C1 segment of cervical spinal cord (tissue), 14 donors: ENCODE measurements at regions not wholly inside any gene's neighbourhood (a gene's known extent, or its start where the extent isn't known, plus 50 kb on each side); places are given as distances from the start of the nearest gene placed in this dataset.

Experiments
- DNase-seq, 14 donors: peaks; one replicate each; lab custom pipeline; 2025; lab: John Stamatoyannopoulos, UW

DNA sequence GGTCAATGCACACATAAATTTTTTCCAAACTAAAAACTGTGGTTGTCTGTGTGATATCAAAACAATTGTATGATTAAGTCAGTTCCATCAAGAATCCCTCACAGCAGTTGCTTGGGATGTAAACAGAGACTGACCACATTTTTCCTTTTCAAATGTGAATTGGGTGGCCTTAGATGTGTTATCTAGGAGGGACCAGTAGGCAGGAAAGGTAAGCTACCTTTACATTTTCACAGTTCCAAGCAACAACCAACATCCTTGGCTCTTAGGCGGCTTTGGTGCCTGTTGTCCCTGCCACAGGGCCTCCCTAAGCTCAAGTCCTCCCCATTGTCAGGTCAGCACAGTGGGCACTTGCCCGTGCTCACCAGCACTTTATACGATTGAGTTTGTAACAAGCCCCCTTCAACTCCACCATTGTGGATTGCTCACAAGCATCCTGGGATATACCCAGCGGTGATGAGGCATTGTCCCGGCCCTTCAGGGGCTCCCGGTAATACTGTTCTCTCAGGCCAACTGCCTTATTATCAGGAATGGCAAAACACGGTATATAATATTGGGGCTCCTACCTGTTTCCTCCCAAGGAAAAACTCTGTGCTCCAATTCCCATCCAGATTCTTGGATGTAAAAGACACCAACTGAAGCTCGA is 114.9 kb upstream of the ANKRD1 start:
- no peak for DNase-seq

GRCh38 chr10:91036807-91037411 is 116.0 kb upstream of the ANKRD1 start:
- peak in 1 of 14 donors; percentile 14 for DNase-seq

GRCh38 chr10:91038971-91039370 is 118.1 kb upstream of the ANKRD1 start:
- DNase-seq: no peak

DNA sequence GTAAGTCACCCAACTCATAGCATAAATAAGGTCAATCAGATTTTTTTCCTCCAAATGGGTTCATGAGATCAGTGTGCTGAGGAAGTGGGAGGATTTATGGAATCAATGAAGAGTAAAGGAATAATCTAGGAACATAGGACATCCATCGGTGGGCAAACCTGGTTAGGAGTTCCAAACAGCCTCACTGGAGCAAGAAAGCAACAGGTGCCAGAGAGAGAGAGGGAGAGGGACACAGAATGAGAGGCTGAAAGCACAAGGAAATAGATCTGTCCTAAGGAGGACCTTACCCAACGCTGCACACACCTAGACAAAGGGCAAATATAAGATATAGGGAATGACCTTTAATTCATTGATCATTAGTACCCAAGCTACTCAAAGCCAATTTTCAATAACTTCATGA is 119.5 kb upstream of the ANKRD1 start:
- DNase-seq: no peak

- DNase-seq: no peak
Measured at GRCh38 chr10:91042069-91042468, 121.2 kb upstream of the ANKRD1 start.

- DNase-seq: no peak
Measured at GRCh38 chr10:91043173-91043910, 122.5 kb upstream of the ANKRD1 start.

DNA sequence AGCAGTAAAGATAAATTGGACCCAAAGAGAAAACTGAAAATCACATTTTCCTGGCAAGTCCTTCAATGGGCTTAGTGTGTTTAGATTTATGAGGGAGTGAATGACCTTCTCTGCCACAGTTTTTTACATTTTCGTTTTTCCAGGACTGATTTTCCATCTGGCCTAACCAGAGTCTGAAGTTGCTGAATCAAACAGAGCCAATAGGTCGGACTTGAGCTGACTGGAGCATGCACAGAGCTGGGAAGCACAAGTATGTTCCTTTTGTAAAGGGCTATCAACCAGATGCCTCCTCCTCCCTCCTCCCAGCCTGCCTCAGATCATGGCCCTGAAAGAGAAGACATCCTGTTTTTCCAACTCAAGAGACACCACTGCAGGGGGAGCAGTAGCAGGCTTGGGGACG is 126.0 kb upstream of the ANKRD1 start:
- DNase-seq: no peak

DNA sequence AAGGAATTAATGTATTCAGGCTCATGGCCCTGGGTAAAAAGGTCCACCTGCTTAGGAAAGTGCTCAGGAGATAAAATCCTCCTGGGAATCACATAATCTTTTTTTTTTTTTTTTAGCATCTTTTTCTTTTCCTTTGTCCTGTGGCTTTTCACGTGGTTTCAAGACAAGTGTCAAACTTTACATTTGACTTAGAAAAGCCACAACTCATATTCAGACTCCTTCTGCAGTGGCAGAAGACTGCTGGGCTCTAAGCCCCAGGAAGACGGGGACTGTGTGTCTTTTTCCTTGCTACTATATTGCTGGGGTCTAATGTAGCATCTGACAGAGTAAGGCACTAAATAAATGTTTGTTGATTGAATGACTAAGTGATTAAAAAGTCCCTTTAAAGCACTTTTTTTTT is 127.5 kb upstream of the ANKRD1 start:
- no peak for DNase-seq

- no peak for DNase-seq
Measured at GRCh38 chr10:91049296-91049987, 128.6 kb upstream of the ANKRD1 start.

- no peak for DNase-seq
Measured at GRCh38 chr10:91049988-91050360, 129.1 kb upstream of the ANKRD1 start.

DNA sequence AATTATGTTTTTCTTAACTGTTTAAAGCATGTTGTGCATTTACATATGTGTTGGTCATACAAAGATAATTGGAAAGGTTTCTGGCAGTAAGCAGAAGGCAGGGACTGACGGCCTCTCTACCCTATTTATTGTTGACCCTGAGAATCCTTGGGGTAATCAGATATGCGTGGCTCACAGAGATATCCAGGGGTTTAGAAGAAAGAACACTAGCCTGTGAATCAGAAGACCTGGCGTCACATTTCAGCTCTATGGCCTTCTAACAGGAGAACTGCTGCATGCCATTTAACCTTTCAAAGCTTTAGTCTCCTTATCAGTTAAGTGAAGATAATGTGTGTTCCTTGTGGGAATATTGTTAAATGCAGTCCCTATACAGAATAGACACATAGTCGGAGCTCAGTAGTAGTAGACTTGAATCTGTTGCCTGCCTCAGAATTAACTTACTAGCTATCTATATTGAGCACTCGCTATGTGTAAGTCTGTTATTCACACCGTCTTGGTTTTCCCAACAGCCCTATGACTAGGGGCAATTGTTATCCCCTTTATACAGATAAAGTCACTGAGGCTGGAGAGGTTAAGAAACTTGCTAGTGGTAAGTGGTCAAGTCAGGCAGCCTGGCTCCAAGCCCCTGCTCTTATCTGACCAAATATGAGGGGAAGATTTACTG is 129.6 kb upstream of the ANKRD1 start:
- DNase-seq: no peak

GRCh38 chr10:91051829-91052228 is 130.9 kb upstream of the ANKRD1 start:
- DNase-seq: peak in 8 of 14 donors; percentile 25 to 51 (median 36)

- DNase-seq: no peak
Measured at GRCh38 chr10:91054325-91054724, 133.4 kb upstream of the ANKRD1 start.

DNA sequence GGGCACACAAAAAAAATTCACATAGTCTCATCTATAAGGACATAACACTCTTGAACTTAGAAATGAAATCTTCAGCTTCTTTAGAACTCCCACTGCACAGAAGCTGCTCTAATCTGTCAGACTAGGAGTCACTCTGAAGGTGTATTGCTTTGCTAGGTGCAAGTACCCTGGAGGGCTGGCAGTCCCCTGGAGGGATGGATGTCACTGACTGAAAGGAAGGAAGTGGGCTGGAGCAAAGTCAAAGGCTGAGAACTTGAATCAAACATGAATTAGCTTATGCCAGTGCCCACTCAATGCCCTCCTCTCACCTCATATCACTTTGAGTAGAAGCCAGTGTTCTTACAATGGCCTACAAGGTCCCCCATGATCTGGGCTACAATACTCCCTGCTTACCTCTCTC is 140.3 kb upstream of the ANKRD1 start:
- no peak for DNase-seq

DNA sequence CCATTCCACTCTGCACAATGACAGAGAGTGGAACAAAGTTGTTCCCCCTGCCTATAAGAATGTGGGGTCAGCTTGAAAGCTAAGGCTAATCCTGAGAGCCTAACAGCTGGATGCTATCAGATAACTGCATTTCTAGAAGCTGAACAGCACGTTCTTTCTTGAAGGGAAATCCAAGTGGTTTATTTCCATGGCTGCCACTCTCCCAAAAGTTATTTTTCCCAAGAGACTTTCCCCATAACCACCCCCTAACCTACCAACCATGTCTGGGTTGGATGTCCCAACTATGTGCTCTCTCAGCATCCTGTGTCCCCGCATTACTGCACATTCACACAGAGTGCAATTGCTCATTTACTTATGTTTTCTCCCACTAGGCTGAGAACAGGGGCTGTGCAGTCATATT is 140.7 kb upstream of the ANKRD1 start:
- DNase-seq: no peak

DNA sequence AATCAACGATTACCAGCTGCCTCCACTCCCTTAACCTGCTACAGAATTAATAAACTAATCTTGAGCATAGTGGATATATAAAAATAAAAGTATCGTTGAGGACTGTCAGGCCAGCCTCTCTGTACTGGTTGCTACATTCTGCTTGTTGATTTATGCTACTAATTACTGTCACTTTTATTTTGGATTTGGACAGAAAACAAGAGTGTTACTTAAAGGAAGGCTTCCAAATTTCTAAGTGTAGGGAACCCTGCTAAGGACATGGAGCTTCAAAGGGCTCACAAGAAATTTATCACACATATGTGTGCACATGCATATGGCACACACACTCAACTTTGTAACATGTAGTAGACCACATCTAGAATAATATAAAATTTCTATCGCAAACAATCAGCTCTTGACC is 141.2 kb upstream of the ANKRD1 start:
- DNase-seq: no peak

GRCh38 chr10:91071786-91072185 is 148.7 kb upstream of the PCGF5 start:
- no peak for DNase-seq

DNA sequence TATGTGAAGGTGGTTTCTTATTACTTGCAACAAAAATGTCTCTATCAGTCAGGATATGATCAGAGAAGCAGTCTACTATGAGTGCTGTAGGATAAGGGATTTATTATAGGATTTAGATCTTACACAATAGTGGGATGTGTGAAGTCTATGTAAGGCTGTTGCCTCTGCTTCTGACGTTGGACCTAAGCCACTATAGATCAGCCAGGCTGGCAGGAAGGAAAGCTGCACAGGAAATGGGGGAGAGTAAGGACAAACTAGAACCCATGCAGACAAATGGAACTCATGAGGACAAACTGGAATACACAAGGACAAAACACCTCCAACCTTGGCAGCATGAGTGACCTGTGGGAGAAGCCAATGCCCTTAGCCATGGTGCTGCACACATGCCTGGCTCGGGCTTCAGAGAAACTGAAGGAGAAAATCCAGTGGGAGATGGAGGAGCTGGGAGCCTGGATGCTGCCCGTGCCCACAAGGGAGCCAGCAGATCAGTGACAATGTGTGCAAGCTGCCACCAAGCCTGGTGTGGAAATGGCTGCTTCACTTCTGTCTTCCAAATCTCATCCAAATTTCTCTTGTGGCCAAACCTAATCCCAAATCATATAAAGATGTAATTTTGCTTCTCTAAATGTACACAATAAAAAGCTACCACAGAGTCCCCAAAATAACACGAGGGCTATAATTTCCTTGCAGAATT is 147.0 kb upstream of the PCGF5 start:
- no peak for DNase-seq

DNA sequence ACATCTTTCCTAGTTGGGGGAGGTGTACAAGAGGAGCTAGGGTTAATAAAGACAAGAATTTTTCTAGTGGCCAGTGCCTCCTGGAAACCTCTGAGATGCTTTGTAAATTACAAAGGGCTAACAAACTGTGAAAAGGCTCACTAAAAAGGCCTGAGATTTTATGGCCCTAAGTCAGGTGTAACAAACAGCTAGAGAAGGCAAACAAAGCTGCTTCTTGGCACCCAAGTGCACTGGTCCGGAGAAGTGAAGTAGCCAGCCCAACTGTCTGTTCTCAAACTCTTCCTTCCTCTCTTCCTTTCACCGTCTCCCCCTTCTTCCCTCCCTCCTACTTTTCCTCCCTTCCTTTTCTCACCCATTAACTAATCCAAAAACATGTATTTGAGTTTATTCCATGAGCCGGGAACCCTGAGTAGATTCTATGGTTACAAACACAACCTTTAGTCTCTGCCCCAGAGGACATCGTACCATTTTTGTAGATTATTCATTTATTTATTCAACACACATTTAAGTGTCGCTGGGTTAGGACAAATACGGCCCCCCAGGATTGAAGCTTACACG is 143.4 kb upstream of the PCGF5 start:
- DNase-seq: no peak

GRCh38 chr10:91077549-91078071 is 142.9 kb upstream of the PCGF5 start:
- DNase-seq: peak in 1 of 14 donors; percentile 62

DNA sequence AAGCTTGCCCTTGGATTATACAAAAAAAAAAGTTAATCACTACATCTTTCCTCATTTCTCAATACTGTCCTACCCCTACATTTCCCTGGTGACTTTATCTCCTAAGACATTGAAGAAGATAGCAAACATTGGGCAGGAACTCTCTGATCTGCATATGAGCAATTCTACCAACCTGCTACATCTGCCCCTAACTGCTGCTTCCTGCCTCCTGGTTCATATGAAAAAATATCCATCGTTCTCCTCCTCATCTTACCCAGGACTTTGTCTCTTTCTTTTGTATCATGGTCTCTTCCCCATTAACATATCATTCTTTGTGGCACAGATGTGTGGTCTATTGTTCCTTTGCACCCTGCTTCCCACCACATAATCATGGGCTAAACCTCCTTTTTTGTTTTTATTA is 139.7 kb upstream of the PCGF5 start:
- no peak for DNase-seq
